Vagina (tissue), 2 donors: ENCODE measurements at regions not wholly inside any gene's neighbourhood (a gene's known extent, or its start where the extent isn't known, plus 50 kb on each side); places are given as distances from the start of the nearest gene placed in this dataset.
"Not testable (repeated sequence)": the region's sequence is repeated elsewhere in the genome, so short reads cannot be mapped to it uniquely, and the experiment has no call there.

Experiments
- DNase-seq, 2 donors: peaks; one replicate each; pipeline ENCODE4 v3.0.0-alpha.2; 2017; ENCODE audit errors: extremely low spot score in 2 of 2
- H3K27ac ChIP-seq: fragments of 200-600 bp; sonication (generic); one replicate; pipeline ENCODE4 v1.5.1; 2019
- H3K27me3 ChIP-seq: fragments of 200-600 bp; sonication (generic); one replicate; pipeline ENCODE4 v1.5.1; 2019
- H3K36me3 ChIP-seq, 2 donors: fragments of 200-600 bp; sonication (generic); one replicate each; pipeline ENCODE4 v1.5.1; 2017 to 2019
- H3K4me1 ChIP-seq: fragments of 200-600 bp; sonication (generic); one replicate; pipeline ENCODE4 v1.5.1; 2019
- H3K4me3 ChIP-seq, 2 donors: fragments of 200-600 bp; sonication (generic); 1 replicate in 1 of 2; 2 replicates in 1 of 2; pipeline ENCODE4 v1.5.1; 2016 to 2019
- H3K9me3 ChIP-seq: fragments of 200-600 bp; sonication (generic); one replicate; pipeline ENCODE4 v1.5.1; 2019
- CTCF ChIP-seq, 3 experiments: fragments of 450-650 bp in 2 of 3; fragments of 200-600 bp in 1 of 3; sonication (generic) in 1 of 3; IDR thresholded peaks; one replicate each; pipeline ENCODE4 v1.5.1; 2017 to 2019; ENCODE audit warnings: antibody characterized with exemption in 3 of 3, mild to moderate bottlenecking in 2 of 3, moderate library complexity in 2 of 3
- POLR2A ChIP-seq, 2 donors: fragments of 450-650 bp; IDR thresholded peaks; one replicate each; pipeline ENCODE4 v1.6.1; 2017; ENCODE audit warnings: antibody characterized with exemption in 2 of 2, mild to moderate bottlenecking in 2 of 2, moderate library complexity in 2 of 2
- POLR2AphosphoS5 ChIP-seq, 2 donors: sonication (generic); formaldehyde crosslinking; IDR thresholded peaks; one replicate each; pipeline ENCODE4 v1.9.0; 2017; ENCODE audit warnings: antibody characterized with exemption in 2 of 2, mild to moderate bottlenecking in 2 of 2, low read depth in 1 of 2; ENCODE audit not compliant: insufficient read depth in 1 of 2
- intact Hi-C: fragments of 100-400 bp; cut with DNase I; formaldehyde crosslinking; loops from one replicate; pipeline ENCODE4 v1.15.1; 2023

DNA sequence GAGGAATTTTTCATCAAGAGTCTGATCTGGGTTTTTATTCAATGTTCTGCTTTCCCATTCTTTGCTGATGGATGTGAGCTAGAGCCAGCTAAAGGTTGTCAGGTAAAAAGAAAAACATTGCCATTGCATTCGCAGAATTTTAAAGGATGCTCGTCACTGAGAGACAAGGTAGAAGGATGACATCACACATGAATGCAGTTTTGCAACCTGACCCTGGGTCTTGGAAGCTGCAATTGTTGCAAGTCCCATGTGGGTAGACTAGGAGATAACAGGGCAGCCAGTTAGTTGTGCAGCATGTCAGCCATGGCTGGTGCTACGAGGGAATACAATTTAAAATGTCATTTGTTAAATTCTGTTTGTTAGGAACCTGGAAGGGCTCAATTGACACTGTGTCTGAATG is 73.9 kb upstream of the MXRA5 start:
- H3K4me3 ChIP-seq: no peak overlapping the region
- intact Hi-C loops: no loop called here

DNA sequence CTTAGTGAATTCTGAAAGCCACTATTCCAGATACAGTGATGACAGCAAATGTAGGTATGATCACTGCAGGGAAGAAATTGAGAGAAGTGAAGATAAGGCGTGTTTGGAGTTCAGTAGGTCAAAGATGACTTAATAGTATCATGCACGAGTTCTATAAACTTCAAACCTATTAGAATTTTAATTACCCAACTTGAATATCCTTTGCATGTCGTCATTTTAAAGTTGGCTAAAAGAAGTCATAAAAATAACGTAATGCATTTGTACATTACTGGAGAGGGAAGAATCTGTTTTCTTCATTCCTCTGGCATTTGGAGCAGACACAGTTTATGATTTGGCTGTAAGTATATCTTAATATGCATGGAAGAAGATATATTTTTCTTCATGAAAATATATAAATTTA is 68.6 kb upstream of the MXRA5 start:
- no peaks in the 10 kb centered on the region for H3K9me3 ChIP-seq
- no peak overlapping the region for H3K4me3 ChIP-seq
- intact Hi-C loops: no loop called here
- no peak for DNase-seq
- TF ChIP-seq POLR2AphosphoS5 (IDR thresholded peaks at IDR 0.05; ENCODE audit: insufficient read depth in 1 of 2, low read depth in 1 of 2): no peak
- no peaks in the 10 kb centered on the region for H3K27me3 ChIP-seq
- H3K4me1 ChIP-seq: no peaks in the 10 kb centered on the region
- H3K36me3 ChIP-seq: no peaks in the 10 kb centered on the region
- H3K27ac ChIP-seq: no peak overlapping the region

More for the DNA sequence above, 73.9 kb upstream of the MXRA5 start:
- Histone ChIP-seq H3K9me3 (no peaks in the 10 kb centered on the region), H3K4me1 (no peaks in the 10 kb centered on the region), H3K36me3 (no peaks in the 10 kb centered on the region), H3K27ac (no peak overlapping the region), H3K27me3 (no peaks in the 10 kb centered on the region)
- DNase-seq: no peak
- TF ChIP-seq POLR2A (IDR thresholded peaks at IDR 0.05): no peak
- TF ChIP-seq POLR2AphosphoS5 (IDR thresholded peaks at IDR 0.05; ENCODE audit: insufficient read depth in 1 of 2, low read depth in 1 of 2): no peak
- no peak for TF ChIP-seq CTCF (IDR thresholded peaks at IDR 0.05)

- DNase-seq, H3K9me3 ChIP-seq, intact Hi-C loops, H3K36me3 ChIP-seq, H3K27ac ChIP-seq, H3K4me3 ChIP-seq, H3K4me1 ChIP-seq, H3K27me3 ChIP-seq: not testable (repeated sequence)
Measured at GRCh38 chrX:3411626-3412025, 65.2 kb upstream of the MXRA5 start.

- H3K36me3 ChIP-seq, H3K9me3 ChIP-seq, H3K27ac ChIP-seq, H3K27me3 ChIP-seq, H3K4me3 ChIP-seq, DNase-seq, intact Hi-C loops, H3K4me1 ChIP-seq: not testable (repeated sequence)
Measured at GRCh38 chrX:3409936-3410335, 63.5 kb upstream of the MXRA5 start.

GRCh38 chrX:3407781-3408180 is 61.3 kb upstream of the MXRA5 start:
- no peaks in the 10 kb centered on the region for H3K27me3 ChIP-seq
- TF ChIP-seq CTCF (IDR thresholded peaks at IDR 0.05) (no peak), POLR2AphosphoS5 (IDR thresholded peaks at IDR 0.05; ENCODE audit: insufficient read depth in 1 of 2, low read depth in 1 of 2) (no peak), POLR2A (IDR thresholded peaks at IDR 0.05) (no peak)
- no peak for DNase-seq
- no peak overlapping the region for H3K4me3 ChIP-seq
- peak overlapping the region; percentile 27 for H3K27ac ChIP-seq
- no peaks in the 10 kb centered on the region for H3K36me3 ChIP-seq
- H3K4me1 ChIP-seq: no peaks in the 10 kb centered on the region
- intact Hi-C loops: no loop called here
- H3K9me3 ChIP-seq: no peaks in the 10 kb centered on the region

DNA sequence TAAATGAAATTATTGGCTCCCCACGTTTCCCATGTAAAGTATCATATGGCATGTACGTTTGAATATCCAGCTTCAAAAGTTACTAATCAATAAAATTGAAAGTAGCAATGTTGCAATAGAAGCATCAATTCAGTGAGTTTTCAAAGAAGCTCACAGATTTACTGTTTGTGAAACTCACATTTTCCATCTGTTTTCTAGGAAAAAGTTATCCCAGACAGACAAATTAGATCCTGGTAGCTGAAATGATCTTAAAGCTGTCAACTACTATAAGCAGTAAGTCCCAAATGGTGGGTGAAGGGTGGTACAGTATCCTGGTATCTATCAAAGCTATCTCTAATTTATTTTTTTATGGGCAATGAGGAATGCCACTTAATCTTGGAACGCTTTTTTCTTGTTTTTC is 60.7 kb upstream of the MXRA5 start:
- TF ChIP-seq POLR2A (IDR thresholded peaks at IDR 0.05) (no peak), POLR2AphosphoS5 (IDR thresholded peaks at IDR 0.05; ENCODE audit: insufficient read depth in 1 of 2, low read depth in 1 of 2) (no peak), CTCF (IDR thresholded peaks at IDR 0.05) (no peak)

GRCh38 chrX:3403748-3404147 is 57.3 kb upstream of the MXRA5 start:
- intact Hi-C loops: no loop called here

More for the DNA sequence above, 60.7 kb upstream of the MXRA5 start:
- Histone ChIP-seq H3K9me3 (no peaks in the 10 kb centered on the region), H3K36me3 (no peaks in the 10 kb centered on the region), H3K27ac (no peak overlapping the region), H3K4me1 (no peaks in the 10 kb centered on the region), H3K27me3 (no peaks in the 10 kb centered on the region), H3K4me3 (no peak overlapping the region)
- DNase-seq: no peak
- intact Hi-C loops: no loop called here

More at GRCh38 chrX:3403748-3404147, 57.3 kb upstream of the MXRA5 start:
- Histone ChIP-seq H3K4me3 (no peak overlapping the region), H3K27ac (no peak overlapping the region), H3K36me3 (no peaks in the 10 kb centered on the region), H3K27me3 (no peaks in the 10 kb centered on the region), H3K4me1 (no peaks in the 10 kb centered on the region), H3K9me3 (no peaks in the 10 kb centered on the region)
- TF ChIP-seq POLR2A (IDR thresholded peaks at IDR 0.05): no peak
- TF ChIP-seq POLR2AphosphoS5 (IDR thresholded peaks at IDR 0.05; ENCODE audit: insufficient read depth in 1 of 2, low read depth in 1 of 2): no peak
- TF ChIP-seq CTCF (IDR thresholded peaks at IDR 0.05): no peak
- DNase-seq: no peak
